ENCODE measurements at regions not wholly inside any gene's neighbourhood (a gene's known extent, or its start where the extent isn't known, plus 50 kb on each side); places are given as distances from the start of the nearest gene placed in this dataset.

GRCh38 chr2:176585291-176585690, 316.0 kb downstream of the MTX2 start:
- Mint-ChIP-seq H3K4me3 (ENCODE audit: unreplicated experiment) (no peak overlapping the region), H3K9me3 (ENCODE audit: unreplicated experiment) (no peaks in the 10 kb centered on the region), H3K27me3 (ENCODE audit: unreplicated experiment) (peaks cover 4% of the 10 kb centered on the region), H3K36me3 (ENCODE audit: low read depth, unreplicated experiment) (no peaks in the 10 kb centered on the region), H3K27ac (ENCODE audit: unreplicated experiment) (no peak overlapping the region), H3K4me1 (ENCODE audit: unreplicated experiment) (peaks cover 7% of the 10 kb centered on the region)
- no peak for DNase-seq (ENCODE audit: low spot score)
- TF ChIP-seq, protein P1, sequence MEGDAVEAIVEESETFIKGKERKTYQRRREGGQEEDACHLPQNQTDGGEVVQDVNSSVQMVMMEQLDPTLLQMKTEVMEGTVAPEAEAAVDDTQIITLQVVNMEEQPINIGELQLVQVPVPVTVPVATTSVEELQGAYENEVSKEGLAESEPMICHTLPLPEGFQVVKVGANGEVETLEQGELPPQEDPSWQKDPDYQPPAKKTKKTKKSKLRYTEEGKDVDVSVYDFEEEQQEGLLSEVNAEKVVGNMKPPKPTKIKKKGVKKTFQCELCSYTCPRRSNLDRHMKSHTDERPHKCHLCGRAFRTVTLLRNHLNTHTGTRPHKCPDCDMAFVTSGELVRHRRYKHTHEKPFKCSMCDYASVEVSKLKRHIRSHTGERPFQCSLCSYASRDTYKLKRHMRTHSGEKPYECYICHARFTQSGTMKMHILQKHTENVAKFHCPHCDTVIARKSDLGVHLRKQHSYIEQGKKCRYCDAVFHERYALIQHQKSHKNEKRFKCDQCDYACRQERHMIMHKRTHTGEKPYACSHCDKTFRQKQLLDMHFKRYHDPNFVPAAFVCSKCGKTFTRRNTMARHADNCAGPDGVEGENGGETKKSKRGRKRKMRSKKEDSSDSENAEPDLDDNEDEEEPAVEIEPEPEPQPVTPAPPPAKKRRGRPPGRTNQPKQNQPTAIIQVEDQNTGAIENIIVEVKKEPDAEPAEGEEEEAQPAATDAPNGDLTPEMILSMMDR (IDR thresholded peaks at IDR 0.05; ENCODE audit: unreplicated experiment) = no peak

DNA sequence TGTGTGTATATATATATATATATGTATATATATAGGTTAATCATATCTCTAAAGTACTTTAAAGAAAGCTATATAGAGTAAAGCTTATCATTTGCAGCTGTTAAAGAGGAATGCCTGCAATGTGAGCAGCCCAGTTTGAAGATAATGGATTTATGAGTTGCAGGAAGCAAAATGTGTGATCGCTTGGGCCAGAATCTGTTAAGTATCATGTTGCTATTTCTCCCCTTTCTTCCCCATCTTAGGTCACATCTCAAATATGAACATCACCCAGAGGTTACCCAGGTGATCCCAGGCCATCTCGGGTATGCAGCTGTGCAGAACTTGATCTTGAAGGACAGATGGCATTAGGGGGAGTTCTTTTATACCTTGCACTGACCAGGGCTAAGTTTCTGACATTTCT, 316.5 kb downstream of the MTX2 start:
- Mint-ChIP-seq H3K36me3 (ENCODE audit: low read depth, unreplicated experiment) (no peaks in the 10 kb centered on the region), H3K27me3 (ENCODE audit: unreplicated experiment) (peaks cover 4% of the 10 kb centered on the region), H3K4me1 (ENCODE audit: unreplicated experiment) (peaks cover 7% of the 10 kb centered on the region), H3K27ac (ENCODE audit: unreplicated experiment) (no peak overlapping the region), H3K9me3 (ENCODE audit: unreplicated experiment) (no peaks in the 10 kb centered on the region), H3K4me3 (ENCODE audit: unreplicated experiment) (no peak overlapping the region)
- TF ChIP-seq, protein P1 (IDR thresholded peaks at IDR 0.05; ENCODE audit: unreplicated experiment) = no peak
- DNase-seq (ENCODE audit: low spot score) = no peak

GRCh38 chr2:176589287-176589686, 320.0 kb downstream of the MTX2 start:
- no peak overlapping the region for H3K4me3 Mint-ChIP-seq (ENCODE audit: unreplicated experiment)
- peaks cover 4% of the 10 kb centered on the region for H3K27me3 Mint-ChIP-seq (ENCODE audit: unreplicated experiment)
- TF ChIP-seq, protein P1 (IDR thresholded peaks at IDR 0.05; ENCODE audit: unreplicated experiment) = no peak
- no peaks in the 10 kb centered on the region for H3K36me3 Mint-ChIP-seq (ENCODE audit: low read depth, unreplicated experiment)
- no peak for DNase-seq (ENCODE audit: low spot score)
- H3K4me1 Mint-ChIP-seq (ENCODE audit: unreplicated experiment) = peaks cover 5% of the 10 kb centered on the region
- no peak overlapping the region for H3K27ac Mint-ChIP-seq (ENCODE audit: unreplicated experiment)
- no peaks in the 10 kb centered on the region for H3K9me3 Mint-ChIP-seq (ENCODE audit: unreplicated experiment)

DNA sequence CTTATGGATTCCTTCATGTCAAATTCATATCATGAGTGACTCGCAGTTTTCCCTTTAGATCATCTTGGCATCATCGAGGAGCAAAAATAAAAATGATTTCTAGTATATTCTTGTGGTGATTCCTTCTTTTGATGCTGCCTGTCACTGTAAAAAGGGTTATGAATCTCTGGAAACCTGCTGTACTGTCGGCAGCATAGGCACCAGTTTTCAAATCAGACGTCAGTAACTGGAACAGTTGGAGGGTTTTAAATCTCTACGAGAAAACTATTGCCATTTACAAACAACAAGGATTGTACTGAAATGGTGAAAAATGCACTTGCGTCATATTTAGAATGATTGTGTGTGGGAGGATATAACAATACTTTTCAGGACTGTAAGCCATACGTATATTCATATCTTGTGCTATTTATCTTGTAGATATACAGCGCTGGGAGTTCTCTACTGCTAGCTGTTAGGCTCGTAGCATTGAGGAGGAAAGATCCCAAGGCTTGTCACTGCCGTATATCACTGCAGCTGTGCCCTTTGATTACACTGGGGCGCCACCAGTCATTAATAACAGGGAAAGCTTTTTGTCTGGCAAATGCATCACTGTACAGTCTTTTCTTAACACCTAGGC, 320.7 kb downstream of the MTX2 start:
- Mint-ChIP-seq H3K27ac (ENCODE audit: unreplicated experiment) (no peak overlapping the region), H3K9me3 (ENCODE audit: unreplicated experiment) (no peaks in the 10 kb centered on the region), H3K27me3 (ENCODE audit: unreplicated experiment) (peaks cover 5% of the 10 kb centered on the region), H3K4me3 (ENCODE audit: unreplicated experiment) (no peak overlapping the region), H3K36me3 (ENCODE audit: low read depth, unreplicated experiment) (no peaks in the 10 kb centered on the region), H3K4me1 (ENCODE audit: unreplicated experiment) (peaks cover 5% of the 10 kb centered on the region)
- DNase-seq (ENCODE audit: low spot score) = no peak
- TF ChIP-seq, protein P1 (IDR thresholded peaks at IDR 0.05; ENCODE audit: unreplicated experiment) = no peak

GRCh38 chr2:176592216-176592615, 323.0 kb downstream of the MTX2 start:
- no peak overlapping the region for H3K27ac Mint-ChIP-seq (ENCODE audit: unreplicated experiment)
- H3K36me3 Mint-ChIP-seq (ENCODE audit: low read depth, unreplicated experiment) = no peaks in the 10 kb centered on the region
- peaks cover 5% of the 10 kb centered on the region for H3K4me1 Mint-ChIP-seq (ENCODE audit: unreplicated experiment)
- peaks cover 7% of the 10 kb centered on the region for H3K27me3 Mint-ChIP-seq (ENCODE audit: unreplicated experiment)
- TF ChIP-seq, protein P1 (IDR thresholded peaks at IDR 0.05; ENCODE audit: unreplicated experiment) = no peak
- no peak for DNase-seq (ENCODE audit: low spot score)
- no peaks in the 10 kb centered on the region for H3K9me3 Mint-ChIP-seq (ENCODE audit: unreplicated experiment)
- H3K4me3 Mint-ChIP-seq (ENCODE audit: unreplicated experiment) = no peak overlapping the region
